ENCODE measurements at regions not wholly inside any gene's neighbourhood (a gene's known extent, or its start where the extent isn't known, plus 50 kb on each side); places are given as distances from the start of the nearest gene placed in this dataset.
"Not testable (repeated sequence)": the region's sequence is repeated elsewhere in the genome, so short reads cannot be mapped to it uniquely, and the experiment has no call there.

GRCh38 chr11:10956884-10957283 lies 99.0 kb upstream of the ZBED5 start:
- DNase-seq (ENCODE audit: low spot score); H3K27ac Mint-ChIP-seq; H3K4me1 Mint-ChIP-seq; H3K4me3 Mint-ChIP-seq; H3K27me3 Mint-ChIP-seq (ENCODE audit: low read depth); CTCF ChIA-PET; ATAC-seq; POLR2A ChIA-PET: not testable (repeated sequence)
- H3K9me3 Mint-ChIP-seq, result peaks cover 31% of the 10 kb centered on the region
- H3K36me3 Mint-ChIP-seq, result peaks cover 22% of the 10 kb centered on the region

GRCh38 chr11:10955616-10956015 lies 97.8 kb upstream of the ZBED5 start:
- CTCF ChIA-PET, result interaction anchor here (1.0 kb wide), 1 partner anchor 22 kb away, joined by 3 read pairs; no protein-coding TSS in a partner anchor
- H3K27ac Mint-ChIP-seq, result no peak overlapping the region
- peaks cover 22% of the 10 kb centered on the region for H3K36me3 Mint-ChIP-seq

GRCh38 chr11:10954184-10954583 lies 96.3 kb upstream of the ZBED5 start:
- CTCF ChIA-PET, result no interaction called here
- Mint-ChIP-seq H3K9me3 (peaks cover 48% of the 10 kb centered on the region), H3K4me1 (peaks cover 6% of the 10 kb centered on the region), H3K4me3 (no peak overlapping the region), H3K36me3 (peaks cover 22% of the 10 kb centered on the region), H3K27me3 (ENCODE audit: low read depth) (no peaks in the 10 kb centered on the region; the same call in 1 of the 2 replicates), H3K27ac (no peak overlapping the region)
- DNase-seq (ENCODE audit: low spot score), result no peak
- POLR2A ChIA-PET, result no interaction called here
- ATAC-seq, result no peak
- no peak for TF ChIP-seq FOXP4 (CRISPR knock-in tag; IDR thresholded peaks at IDR 0.05)
- TF ChIP-seq AFF4 (CRISPR knock-in tag; IDR thresholded peaks at IDR 0.05; ENCODE audit: borderline replicate concordance), result no peak
- TF ChIP-seq USF2 (CRISPR knock-in tag; IDR thresholded peaks at IDR 0.05), result no peak
- no peak for TF ChIP-seq USF1 (CRISPR knock-in tag; IDR thresholded peaks at IDR 0.05)

More at GRCh38 chr11:10955616-10956015, 97.8 kb upstream of the ZBED5 start:
- DNase-seq (ENCODE audit: low spot score), result no peak
- Mint-ChIP-seq H3K9me3 (peaks cover 36% of the 10 kb centered on the region), H3K4me3 (no peak overlapping the region), H3K4me1 (peaks cover 4% of the 10 kb centered on the region), H3K27me3 (ENCODE audit: low read depth) (no peaks in the 10 kb centered on the region; the same call in 1 of the 2 replicates)
- POLR2A ChIA-PET, result no interaction called here
- ATAC-seq, result no peak
- TF ChIP-seq JUN (CRISPR knock-in tag; IDR thresholded peaks at IDR 0.05), result no peak
- TF ChIP-seq SOX15 (CRISPR knock-in tag; IDR thresholded peaks at IDR 0.05), result no peak

- Mint-ChIP-seq H3K27me3 (ENCODE audit: low read depth) (no peaks in the 10 kb centered on the region), H3K4me3 (no peak overlapping the region), H3K27ac (no peak overlapping the region), H3K9me3 (peaks cover 50% of the 10 kb centered on the region), H3K36me3 (peaks cover 22% of the 10 kb centered on the region), H3K4me1 (peaks cover 6% of the 10 kb centered on the region)
- ChIA-PET POLR2A (no interaction called here), CTCF (interaction anchor here (0.9 to 2.2 kb wide), 2 partner anchors 19 to 204 kb away, joined by 3 to 6 read pairs; no protein-coding TSS in a partner anchor)
- ATAC-seq (no peak), DNase-seq (ENCODE audit: low spot score) (no peak)
- TF ChIP-seq JAZF1 (CRISPR knock-in tag; IDR thresholded peaks at IDR 0.05) (no peak), E2F5 (CRISPR knock-in tag; IDR thresholded peaks at IDR 0.05) (no peak), CDX4 (CRISPR knock-in tag; IDR thresholded peaks at IDR 0.05; ENCODE audit: borderline replicate concordance) (no peak), RELA (CRISPR knock-in tag; IDR thresholded peaks at IDR 0.05; ENCODE audit: borderline replicate concordance) (no peak), NR1H2 (CRISPR knock-in tag; IDR thresholded peaks at IDR 0.05) (no peak), MXD4 (CRISPR knock-in tag; IDR thresholded peaks at IDR 0.05; ENCODE audit: borderline replicate concordance) (no peak), USF2 (CRISPR knock-in tag; IDR thresholded peaks at IDR 0.05) (no peak), ZNF532 (CRISPR knock-in tag; IDR thresholded peaks at IDR 0.05; ENCODE audit: borderline replicate concordance) (no peak)
These were observed 95.0 kb upstream of the ZBED5 start for GRCh38 chr11:10952872-10953271.
